Left lung (tissue), 4 donors: ENCODE measurements at regions not wholly inside any gene's neighbourhood (a gene's known extent, or its start where the extent isn't known, plus 50 kb on each side); places are given as distances from the start of the nearest gene placed in this dataset.

ENCODE experiments used
- ATAC-seq: fragments of 200-7000 bp; cut with Tn5 transposase; one replicate; pipeline ENCODE4 v1.9.1; 2020; ENCODE audit warnings: moderate library complexity
- DNase-seq, 4 donors: peaks; one replicate each; pipeline ENCODE4 v3.0.0-alpha.2; 2013 to 2020
- H3K27ac ChIP-seq, 2 donors: fragments of 200-600 bp; sonication (generic) in 1 of 2; one replicate each; pipeline versions ENCODE4 v1.5.0 to v1.8.0; 2020 to 2021
- H3K27me3 ChIP-seq, 2 donors: fragments of 200-600 bp; sonication (generic) in 1 of 2; one replicate each; pipeline versions ENCODE4 v1.5.0 to v1.8.0; 2020 to 2021
- H3K36me3 ChIP-seq, 2 donors: fragments of 200-600 bp; sonication (generic) in 1 of 2; one replicate each; pipeline versions ENCODE4 v1.5.0 to v1.8.0; 2020 to 2021
- H3K4me1 ChIP-seq, 2 donors: fragments of 200-600 bp; one replicate each; pipeline ENCODE4 v1.8.0; 2021
- H3K4me3 ChIP-seq, 2 donors: fragments of 200-600 bp; sonication (generic) in 1 of 2; one replicate each; pipeline versions ENCODE4 v1.5.0 to v1.8.0; 2020 to 2021; ENCODE audit warnings: mild to moderate bottlenecking in 1 of 2
- H3K9me3 ChIP-seq, 2 donors: fragments of 200-600 bp; sonication (generic) in 1 of 2; one replicate each; pipeline versions ENCODE4 v1.5.0 to v1.8.0; 2020 to 2021
- intact Hi-C, 2 donors: fragments of 100-400 bp; cut with DNase I; formaldehyde crosslinking; loops; one replicate each; pipeline versions ENCODE4 v1.11.2 to v1.14.2; 2022
- TF ChIP-seq, protein P1 (sequence below), 2 donors: fragments of 200-600 bp; sonication (generic) in 1 of 2; IDR thresholded peaks; one replicate each; pipeline versions ENCODE4 v1.5.0 to v1.8.0; 2021; ENCODE audit warnings: antibody characterized with exemption in 2 of 2
- donor health status: DM: no; HTN: yes; CAD: no.
- donor health status: DM: no; HTN: no; CAD: no.

DNA sequence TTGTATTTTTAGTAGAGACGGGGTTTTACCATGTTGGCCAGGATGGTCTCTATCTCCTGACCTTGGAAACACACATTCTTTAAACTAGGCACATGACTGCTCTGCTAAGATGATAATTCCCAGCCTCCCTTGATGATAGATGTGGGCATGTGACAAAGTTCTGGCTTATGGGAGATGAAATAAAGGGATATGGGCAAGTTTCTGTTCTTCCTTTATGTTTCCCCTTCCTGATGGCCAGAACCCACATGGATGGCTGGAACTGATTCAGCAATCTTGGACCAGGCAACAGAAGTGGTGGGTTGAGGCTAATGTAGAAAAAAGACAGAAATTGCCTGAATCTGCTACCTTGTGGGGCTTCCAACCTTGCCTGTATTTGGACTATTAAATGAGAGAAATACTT is 60.7 kb upstream of the NRP1 start:
- no peak for ATAC-seq
- Histone ChIP-seq H3K27me3 (no peaks in the 10 kb centered on the region), H3K4me1 (no peaks in the 10 kb centered on the region), H3K9me3 (peaks cover 0 to 13% of the 10 kb centered on the region in 2 donors), H3K36me3 (no peaks in the 10 kb centered on the region), H3K4me3 (no peak overlapping the region), H3K27ac (no peak overlapping the region)
- DNase-seq = no peak
- intact Hi-C loops = no loop called here
- TF ChIP-seq, protein P1, sequence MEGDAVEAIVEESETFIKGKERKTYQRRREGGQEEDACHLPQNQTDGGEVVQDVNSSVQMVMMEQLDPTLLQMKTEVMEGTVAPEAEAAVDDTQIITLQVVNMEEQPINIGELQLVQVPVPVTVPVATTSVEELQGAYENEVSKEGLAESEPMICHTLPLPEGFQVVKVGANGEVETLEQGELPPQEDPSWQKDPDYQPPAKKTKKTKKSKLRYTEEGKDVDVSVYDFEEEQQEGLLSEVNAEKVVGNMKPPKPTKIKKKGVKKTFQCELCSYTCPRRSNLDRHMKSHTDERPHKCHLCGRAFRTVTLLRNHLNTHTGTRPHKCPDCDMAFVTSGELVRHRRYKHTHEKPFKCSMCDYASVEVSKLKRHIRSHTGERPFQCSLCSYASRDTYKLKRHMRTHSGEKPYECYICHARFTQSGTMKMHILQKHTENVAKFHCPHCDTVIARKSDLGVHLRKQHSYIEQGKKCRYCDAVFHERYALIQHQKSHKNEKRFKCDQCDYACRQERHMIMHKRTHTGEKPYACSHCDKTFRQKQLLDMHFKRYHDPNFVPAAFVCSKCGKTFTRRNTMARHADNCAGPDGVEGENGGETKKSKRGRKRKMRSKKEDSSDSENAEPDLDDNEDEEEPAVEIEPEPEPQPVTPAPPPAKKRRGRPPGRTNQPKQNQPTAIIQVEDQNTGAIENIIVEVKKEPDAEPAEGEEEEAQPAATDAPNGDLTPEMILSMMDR (IDR thresholded peaks at IDR 0.05) = no peak

DNA sequence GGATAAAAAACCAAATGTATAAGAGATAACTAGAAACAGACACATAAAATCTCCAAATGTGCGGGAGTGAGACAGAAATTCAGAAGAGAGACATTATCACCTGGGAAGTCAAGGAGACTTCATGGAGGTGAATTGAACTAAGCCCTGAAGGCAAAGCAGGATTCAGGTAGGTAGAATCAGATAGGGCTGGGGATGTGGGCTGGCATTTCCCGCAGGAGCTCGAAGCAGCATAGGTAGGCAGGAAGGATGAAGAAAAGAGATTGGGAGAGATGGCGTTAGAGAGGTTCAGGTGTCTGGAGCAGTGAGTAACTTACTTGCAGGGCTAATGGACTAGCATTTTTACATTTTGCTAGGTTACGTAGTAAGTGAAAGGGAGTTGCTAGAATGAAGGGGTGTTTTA is 58.2 kb upstream of the NRP1 start:
- Histone ChIP-seq H3K27ac (no peak overlapping the region), H3K9me3 (peaks cover 0 to 13% of the 10 kb centered on the region in 2 donors), H3K27me3 (no peaks in the 10 kb centered on the region), H3K4me1 (no peaks in the 10 kb centered on the region), H3K36me3 (no peaks in the 10 kb centered on the region), H3K4me3 (no peak overlapping the region)
- intact Hi-C loops = no loop called here
- TF ChIP-seq, protein P1 (IDR thresholded peaks at IDR 0.05) = no peak
- DNase-seq (no peak), ATAC-seq (no peak)

DNA sequence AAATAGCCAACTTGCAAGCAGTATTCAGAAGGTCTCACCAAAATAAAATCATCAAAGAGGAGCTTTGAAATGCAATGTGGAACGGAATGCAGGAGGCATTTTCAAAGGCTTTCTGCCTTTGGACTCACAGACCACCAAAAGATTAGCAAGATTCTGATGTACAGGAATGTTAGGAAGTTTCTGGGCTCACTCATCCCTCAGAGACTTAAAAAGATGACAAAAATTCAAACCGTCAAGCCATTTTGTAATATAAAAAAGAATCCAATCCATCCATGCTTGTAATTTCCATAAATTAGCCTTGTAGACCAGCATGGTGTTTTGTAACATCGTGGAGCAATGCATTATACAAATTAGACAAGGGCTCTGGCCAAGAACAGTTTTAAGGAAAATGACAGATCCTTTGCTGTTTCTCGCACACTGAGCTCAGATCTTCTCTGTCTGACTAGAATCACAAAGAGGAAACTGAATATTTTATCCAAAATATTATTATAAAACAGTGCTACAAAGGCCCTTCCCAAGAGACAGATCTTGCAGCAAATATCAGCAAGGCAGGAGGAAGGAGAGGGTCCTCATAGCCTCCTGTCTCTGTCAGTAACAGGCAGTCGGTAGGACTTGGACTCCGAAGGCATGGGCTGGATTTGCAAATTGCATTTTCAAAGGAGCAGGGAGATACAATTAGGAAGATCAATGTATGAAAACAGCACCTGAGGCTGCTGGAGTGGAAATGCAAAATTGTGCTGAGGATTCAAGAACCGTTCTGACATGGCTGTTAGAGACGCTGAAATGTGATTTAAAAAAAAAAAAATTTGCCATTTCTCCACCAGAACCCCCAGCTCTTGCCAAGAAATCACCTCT is 57.4 kb upstream of the NRP1 start:
- intact Hi-C loops = no loop called here
- Histone ChIP-seq H3K27ac (no peak overlapping the region), H3K4me3 (no peak overlapping the region), H3K9me3 (peaks cover 0 to 4% of the 10 kb centered on the region in 2 donors), H3K4me1 (no peaks in the 10 kb centered on the region), H3K36me3 (no peaks in the 10 kb centered on the region), H3K27me3 (no peaks in the 10 kb centered on the region)
- no peak for ATAC-seq
- TF ChIP-seq, protein P1 (IDR thresholded peaks at IDR 0.05) = no peak
- DNase-seq = no peak

DNA sequence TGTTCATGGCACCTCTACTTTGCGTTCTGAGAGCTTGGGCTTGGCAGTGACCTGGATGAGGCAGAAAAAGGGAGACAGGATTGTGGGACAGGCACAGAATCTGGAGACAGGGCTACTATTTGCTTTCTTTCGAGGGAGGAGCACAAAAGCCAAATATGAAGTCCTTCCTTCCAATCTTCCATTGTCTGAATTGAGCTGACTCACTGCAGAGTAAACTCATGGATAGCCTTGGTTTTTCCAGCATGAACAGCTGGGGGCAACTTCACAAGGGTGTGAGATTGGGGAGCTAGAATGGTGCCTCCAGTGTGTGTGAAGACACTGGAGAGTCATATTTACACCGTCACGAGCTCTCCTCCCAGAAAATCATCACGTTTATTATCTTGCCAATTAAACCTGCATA is 55.6 kb upstream of the NRP1 start:
- Histone ChIP-seq H3K4me1 (no peaks in the 10 kb centered on the region), H3K27me3 (no peaks in the 10 kb centered on the region), H3K36me3 (no peaks in the 10 kb centered on the region), H3K27ac (no peak overlapping the region), H3K4me3 (no peak overlapping the region), H3K9me3 (no peaks in the 10 kb centered on the region)
- intact Hi-C loops = no loop called here
- ATAC-seq (no peak), DNase-seq (no peak)
- TF ChIP-seq, protein P1 (IDR thresholded peaks at IDR 0.05) = no peak

DNA sequence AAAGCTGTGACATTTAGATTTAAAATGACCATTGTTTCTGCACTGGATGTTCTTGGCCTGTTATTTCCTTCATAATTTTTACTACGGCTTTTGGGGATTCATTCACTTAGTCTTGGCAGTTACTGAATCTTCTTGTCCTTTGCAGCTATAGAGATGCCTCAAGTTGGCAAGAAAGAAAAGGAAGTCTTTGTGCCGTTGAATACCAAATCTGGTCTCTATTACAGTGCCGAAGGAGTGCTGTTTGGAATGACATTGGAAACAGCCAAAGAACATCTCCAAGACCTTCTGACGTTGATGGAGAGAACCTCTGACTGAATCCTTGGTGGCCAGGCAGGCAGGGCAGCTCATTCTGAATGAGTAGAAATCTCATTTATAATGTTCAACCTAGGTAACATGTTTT is 54.3 kb upstream of the NRP1 start:
- no peaks in the 10 kb centered on the region for H3K27me3 ChIP-seq
- no peaks in the 10 kb centered on the region for H3K4me1 ChIP-seq
- H3K36me3 ChIP-seq = no peaks in the 10 kb centered on the region
- H3K4me3 ChIP-seq = no peak overlapping the region
- DNase-seq (no peak), ATAC-seq (no peak)
- no peaks in the 10 kb centered on the region for H3K9me3 ChIP-seq
- intact Hi-C loops = no loop called here
- no peak overlapping the region for H3K27ac ChIP-seq
- TF ChIP-seq, protein P1 (IDR thresholded peaks at IDR 0.05) = no peak
